GM21381 (cell line): ENCODE measurements at regions not wholly inside any gene's neighbourhood (a gene's known extent, or its start where the extent isn't known, plus 50 kb on each side); places are given as distances from the start of the nearest gene placed in this dataset.

Experiments used
- ATAC-seq: cut with Tn5 transposase; IDR thresholded peaks from one replicate; pipeline ENCODE4 v1.9.1; 2021; ENCODE audit warnings: mild to moderate bottlenecking, moderate library complexity; ENCODE audit not compliant: unreplicated experiment

- ATAC-seq = no peak
Observed at GRCh38 chr1:119298687-119299303, 69.8 kb upstream of the HAO2 start.

DNA sequence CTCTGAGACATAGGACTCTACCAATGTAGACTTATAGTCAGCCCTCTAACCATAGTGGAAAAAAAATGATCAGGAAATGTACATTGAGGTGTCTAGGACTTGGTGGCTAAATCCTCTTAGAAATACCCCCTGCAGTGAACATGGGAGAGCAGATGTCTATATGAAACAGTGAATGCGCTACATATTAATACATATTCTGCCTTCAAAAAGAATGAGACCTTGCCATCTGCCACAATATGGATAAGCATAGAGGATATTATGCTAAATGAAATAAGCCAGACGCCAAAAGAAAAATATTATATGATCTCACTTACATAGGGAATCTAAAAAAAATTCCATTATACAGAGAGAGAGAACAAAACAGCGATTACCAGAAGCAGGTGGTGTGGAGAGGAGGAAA lies 66.6 kb upstream of the HAO2 start:
- ATAC-seq = no peak

DNA sequence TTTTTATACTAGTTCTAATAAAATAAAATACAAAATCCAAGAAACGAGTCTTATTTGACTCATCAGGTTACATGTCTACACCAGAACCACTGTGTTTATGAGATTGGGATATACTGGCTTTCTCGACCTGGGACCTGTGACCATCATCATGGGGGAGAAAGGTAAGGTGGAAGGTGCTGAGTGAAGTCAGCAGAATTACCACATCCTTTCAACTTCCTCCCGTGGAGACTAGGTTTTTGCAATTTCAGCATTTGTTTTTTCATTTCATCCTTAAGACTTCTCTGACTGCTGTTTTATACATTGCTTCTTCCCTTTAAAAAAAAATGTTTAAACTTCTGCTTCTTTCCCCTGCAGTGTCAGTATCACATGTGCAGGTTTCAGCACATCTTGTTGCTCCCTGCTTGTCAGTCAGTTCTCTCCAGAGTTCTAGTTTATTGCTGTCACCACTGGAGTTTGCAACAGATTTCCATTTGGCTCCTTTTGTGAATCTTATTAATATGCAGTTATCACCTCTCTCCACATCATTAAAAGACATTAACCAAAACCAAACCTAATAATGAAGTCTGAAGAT lies 60.4 kb upstream of the HAO2 start:
- ATAC-seq = no peak

DNA sequence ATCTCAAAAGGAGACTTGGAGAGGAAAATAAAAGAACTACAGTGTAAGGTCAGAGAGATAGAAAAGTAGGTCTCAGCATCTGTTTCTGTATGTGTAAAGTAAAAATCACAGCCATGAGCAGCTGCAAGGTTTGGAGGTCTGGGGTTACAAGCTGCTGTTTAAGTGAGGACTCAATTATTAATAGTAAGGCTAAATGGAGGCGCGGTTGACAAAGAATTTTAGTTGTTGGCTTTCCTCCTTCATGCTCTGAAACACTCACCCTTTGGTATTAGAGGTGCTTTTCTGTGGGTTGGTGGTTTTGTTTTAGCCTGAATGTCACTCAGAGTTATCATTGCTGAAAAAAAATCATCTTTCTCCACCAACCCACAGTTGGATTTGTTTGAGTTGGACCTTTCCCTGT lies 59.8 kb upstream of the HAO2 start:
- no peak for ATAC-seq

DNA sequence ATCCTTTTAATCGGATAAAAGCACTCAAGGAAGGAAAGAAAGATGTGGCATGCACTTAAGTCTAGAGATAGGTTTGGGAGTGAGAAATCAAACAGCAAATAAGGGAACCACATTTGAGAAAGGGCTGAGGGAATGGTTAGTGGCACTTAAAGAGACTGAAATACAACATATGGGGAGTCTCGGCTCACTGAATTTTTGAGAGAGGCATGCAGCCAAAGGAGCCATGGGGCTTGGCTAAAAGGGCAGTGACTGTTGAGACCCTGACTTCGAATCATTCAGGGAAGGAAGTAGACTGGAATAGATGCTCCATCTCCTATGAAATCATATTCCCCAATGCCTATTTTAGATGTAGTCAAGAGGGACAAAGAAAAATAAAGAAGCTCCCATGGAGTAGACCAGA lies 58.3 kb upstream of the HAO2 start:
- ATAC-seq = no peak

DNA sequence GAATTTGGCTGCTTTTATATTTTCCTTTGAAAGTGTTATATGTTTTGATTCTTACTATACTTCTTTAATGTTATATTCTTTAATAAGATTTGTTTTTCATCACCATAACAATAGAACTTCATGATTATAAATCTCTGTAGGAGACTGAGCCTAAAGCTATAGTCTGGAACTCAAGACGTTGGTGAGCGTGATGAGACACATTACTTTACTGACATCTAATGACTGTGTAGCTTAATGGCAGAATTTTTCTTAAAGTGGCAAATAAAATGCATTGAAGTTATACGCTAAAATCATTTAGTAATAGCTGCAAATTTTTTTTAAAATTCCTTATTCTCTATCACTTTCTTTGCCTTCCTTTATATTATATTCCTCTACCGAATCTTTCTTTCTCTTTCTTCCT lies 56.1 kb upstream of the HAO2 start:
- no peak for ATAC-seq

- ATAC-seq = no peak
Observed at GRCh38 chr1:119314001-119314796, 54.4 kb upstream of the HAO2 start.

DNA sequence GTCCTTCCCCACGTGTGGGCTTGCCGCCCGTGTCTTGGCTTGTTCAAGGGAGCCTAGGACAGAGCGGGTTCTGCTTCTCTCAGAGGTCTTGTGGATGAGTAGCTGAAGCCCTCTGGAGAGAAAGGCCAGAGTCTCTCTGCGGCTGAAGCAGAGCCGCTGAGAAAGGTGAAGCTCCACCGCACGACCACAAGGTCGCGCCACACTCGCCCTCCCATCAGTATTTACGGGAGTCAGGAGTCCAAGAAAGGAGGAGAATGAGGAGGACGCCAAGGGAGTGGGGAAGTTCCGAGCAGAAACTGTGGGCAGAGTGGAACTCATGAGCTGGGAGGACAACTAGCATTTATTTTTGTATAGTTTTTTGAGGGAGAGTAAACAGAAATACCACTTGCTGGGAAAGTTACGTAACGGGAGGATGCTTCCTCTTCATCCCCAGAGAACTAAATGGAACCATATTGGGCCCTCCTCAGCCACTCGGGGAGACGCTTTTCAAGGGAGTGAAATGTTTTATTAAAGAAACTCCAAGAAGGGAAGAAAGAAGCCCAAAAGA lies 51.6 kb upstream of the HAO2 start:
- no peak for ATAC-seq

DNA sequence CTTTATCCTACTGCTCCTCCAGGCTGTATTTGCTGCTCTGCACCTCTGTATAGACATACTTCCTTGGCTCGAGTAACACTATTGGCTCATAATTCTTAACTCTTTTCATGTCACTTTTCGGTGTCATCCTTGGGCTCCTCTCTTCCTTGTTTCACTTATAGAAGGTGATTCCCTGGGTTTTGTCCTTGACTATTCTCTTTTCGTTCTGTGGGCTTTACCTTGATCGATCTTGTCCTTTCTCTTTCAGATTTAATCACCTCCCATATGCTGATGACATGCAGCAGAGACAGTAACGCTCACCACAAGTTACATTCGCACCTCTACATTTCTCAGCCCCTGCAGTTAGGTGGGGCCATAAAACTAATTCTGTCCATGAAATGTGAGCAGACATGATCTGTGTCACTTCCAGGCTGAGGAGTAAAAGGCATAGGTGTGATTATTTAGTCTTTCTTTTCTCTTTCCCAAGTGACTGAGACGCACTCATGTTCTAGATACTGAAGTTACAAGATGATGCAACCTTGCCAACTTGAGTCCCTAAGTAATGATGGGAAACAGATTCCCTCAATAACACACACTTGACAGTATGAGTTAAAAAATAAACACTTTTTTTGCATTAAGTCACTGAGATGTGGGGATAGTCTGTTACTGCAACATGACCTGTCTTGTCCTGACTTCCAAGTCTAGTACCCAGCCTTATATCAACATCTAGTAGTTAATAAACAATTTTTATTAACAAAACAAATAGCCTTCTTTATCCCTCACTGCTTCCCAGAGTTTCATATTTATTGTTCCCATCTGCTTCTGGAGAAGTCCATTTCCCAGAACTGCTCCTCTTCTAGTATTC lies 49.9 kb upstream of the HAO2 start:
- peak; percentile 70 for ATAC-seq
